ENCODE measurements at regions not wholly inside any gene's neighbourhood (a gene's known extent, or its start where the extent isn't known, plus 50 kb on each side); places are given as distances from the start of the nearest gene placed in this dataset.

DNA sequence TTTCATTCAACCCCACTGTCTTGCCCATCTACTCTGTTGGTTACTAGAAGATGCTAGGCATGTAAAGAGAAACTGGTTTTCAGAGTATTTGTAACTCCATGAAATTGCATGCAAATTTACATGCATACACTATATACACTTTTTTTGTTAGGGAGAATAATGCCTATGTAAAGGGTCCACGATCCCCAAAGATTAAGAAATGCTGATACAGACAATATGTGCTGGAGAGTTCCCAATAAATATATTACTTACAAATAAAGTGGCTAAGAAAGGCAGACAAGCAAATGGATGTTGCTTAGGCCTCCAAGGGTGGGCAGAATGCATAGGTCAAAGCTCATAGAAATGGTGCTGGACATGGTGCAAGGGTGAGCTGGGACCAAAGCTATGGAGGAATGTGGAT is 109.6 kb upstream of the NHSL1 start:
- DNase-seq (ENCODE audit: low read depth), result no peak

- DNase-seq (ENCODE audit: low read depth), result no peak
These were observed 110.6 kb upstream of the NHSL1 start for GRCh38 chr6:138609801-138610430.

DNA sequence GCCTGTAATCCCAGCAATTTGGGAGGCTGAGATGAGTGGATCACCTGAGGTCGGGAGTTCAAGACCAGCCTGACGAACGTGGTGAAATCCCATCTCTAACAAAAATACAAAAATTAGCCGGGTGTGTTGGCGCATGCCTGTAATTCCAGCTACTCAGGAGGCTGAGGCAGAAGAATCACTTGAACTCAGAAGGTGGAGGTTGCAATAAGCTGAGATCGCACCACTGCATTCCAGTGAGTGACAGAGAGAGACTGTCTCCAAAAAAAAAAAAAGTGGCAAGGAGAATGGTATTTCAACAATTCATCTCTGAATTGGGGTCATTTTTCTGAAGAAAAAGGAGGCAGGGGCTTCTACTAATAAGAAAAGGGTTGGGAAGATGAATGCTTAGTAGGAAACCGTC is 111.5 kb upstream of the NHSL1 start:
- no peak for DNase-seq (ENCODE audit: low read depth)

- DNase-seq (ENCODE audit: low read depth), result no peak
These were observed 114.9 kb upstream of the NHSL1 start for GRCh38 chr6:138614151-138614550.

DNA sequence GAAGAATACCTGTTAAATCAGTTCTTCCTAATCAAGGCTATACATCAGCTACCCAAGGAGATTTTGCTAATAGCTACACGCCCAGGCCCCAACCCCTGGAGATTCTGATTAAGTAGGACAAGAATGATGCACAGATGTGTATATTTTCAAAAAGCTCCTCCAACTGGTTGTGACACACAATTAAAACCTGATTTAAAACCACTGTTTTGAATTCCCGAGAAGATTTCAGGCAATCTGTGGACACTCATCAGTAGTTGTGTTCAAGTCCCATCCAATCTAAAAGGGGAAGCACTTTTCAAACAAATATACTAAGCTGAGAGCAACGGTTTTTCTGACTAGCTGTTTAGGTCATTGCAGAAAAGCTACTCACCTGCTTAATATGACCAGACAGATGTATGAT is 118.9 kb upstream of the NHSL1 start:
- DNase-seq (ENCODE audit: low read depth), result no peak

- DNase-seq (ENCODE audit: low read depth), result no peak
These were observed 121.3 kb upstream of the NHSL1 start for GRCh38 chr6:138620630-138621029.

DNA sequence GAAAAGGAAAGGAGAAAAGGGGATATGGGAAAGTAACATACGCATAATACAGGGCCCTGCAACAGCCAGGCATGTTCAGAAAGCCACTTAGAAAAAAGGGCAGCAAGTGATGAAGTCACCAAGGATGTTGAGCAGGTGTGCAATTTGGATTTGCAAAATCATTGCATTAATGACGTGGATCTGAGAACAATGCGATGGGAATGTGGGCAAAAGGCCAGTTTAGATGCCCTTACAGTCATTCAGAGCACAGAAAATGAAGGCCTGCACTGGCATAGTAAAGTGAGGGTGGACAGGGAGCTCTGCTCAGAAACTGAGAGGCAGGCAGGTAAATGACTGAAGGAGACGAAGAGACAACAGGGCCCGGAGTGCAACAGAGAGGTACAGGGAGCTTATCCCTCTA is 123.7 kb upstream of the NHSL1 start:
- DNase-seq (ENCODE audit: low read depth), result no peak

GRCh38 chr6:138631566-138631965 is 132.3 kb upstream of the NHSL1 start:
- DNase-seq (ENCODE audit: low read depth), result no peak

DNA sequence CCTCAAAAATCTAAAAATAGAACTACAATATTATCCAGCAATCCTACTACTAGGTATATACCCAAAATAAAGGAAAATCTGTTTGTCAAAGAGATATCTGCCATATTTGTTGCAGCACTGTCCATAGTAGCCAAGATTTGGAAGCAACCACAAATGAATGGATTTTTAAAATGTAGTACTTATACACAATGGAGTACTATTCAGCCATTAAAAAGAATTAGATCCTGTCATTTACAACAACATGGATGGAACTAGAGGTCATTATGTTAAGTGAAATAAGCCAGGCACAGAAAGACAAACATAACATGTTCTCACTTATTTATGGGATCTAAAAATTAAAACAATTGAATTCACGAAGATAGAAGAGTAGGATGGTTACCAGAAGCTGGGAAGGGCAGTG is 135.7 kb upstream of the CCDC28A start:
- no peak for DNase-seq (ENCODE audit: low read depth)

DNA sequence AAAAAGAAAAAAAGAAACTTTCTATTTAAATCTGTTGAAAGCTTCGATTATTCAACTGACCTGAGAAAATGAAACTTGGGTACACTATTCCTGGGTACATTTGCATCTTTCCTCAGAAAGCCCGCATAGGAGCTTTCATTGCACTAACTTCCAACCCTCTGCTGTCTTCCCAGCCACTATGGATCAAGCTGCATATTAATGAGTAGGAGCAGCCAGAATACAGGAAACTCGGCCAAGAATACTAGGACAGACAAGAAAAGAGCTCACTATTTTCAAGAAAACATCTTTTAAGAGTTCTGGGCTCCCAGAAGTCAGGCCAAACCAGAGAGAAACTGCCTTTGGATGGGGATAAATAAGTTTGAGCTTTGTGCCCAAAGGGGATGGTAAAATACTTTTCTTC is 135.0 kb upstream of the CCDC28A start:
- no peak for DNase-seq (ENCODE audit: low read depth)

DNA sequence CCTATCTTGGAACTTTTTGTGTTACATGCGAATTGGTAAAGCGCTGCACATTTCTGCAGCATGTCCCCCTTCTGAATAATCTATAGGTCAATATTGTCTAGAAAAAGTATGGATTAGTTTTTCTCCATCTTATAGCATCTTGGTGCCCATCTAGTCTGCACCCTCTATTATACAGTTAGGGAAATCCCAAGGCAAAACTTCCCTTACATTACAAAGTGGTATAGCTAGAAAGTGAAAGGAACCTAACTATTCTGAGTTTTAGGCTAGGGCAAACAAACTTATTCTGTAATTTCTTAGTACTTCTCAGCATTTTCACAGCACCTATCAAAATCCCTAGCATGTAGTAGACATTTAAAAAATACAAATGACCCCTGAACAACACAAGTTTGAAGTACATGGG is 133.5 kb upstream of the CCDC28A start:
- DNase-seq (ENCODE audit: low read depth), result no peak

DNA sequence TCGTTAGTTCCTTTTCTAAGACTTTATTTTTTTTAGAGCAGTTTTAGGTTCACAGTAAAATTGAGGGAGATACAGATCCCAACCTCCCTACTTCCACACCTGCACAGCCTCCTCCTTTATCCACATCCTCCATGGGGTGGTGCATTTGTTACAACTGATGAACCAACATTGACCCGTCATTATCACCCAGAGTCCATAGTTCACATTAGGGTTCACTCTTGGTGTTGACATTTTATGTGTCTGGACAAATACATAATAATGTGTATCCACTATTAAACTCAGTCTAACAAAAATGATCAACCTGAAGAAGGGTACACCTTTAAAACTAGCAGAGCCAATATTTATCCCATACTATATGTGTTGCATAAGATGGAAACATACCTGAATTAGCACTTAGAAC is 130.4 kb upstream of the CCDC28A start:
- no peak for DNase-seq (ENCODE audit: low read depth)

- DNase-seq (ENCODE audit: low read depth), result no peak
These were observed 127.5 kb upstream of the CCDC28A start for GRCh38 chr6:138645976-138646640.

DNA sequence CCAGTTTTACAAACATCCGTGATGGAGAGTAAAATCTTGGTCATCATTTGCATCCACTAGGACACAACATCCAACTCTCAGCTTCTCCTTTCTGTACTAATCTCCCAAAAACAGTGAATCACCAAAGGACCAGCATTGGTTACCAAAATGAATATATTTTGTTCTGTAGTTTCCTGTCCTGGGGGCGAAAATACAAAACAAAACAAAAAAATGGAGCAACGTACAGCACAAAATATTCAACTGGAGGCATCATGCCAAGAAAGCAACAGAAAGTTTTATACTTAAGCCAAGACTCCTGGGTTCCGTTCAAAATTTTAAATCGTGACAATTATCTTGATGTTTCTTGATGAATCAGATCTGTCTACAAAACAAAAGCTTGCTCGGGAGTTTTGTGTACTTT is 126.6 kb upstream of the CCDC28A start:
- no peak for DNase-seq (ENCODE audit: low read depth)

- no peak for DNase-seq (ENCODE audit: low read depth)
These were observed 125.4 kb upstream of the CCDC28A start for GRCh38 chr6:138648127-138648526.

DNA sequence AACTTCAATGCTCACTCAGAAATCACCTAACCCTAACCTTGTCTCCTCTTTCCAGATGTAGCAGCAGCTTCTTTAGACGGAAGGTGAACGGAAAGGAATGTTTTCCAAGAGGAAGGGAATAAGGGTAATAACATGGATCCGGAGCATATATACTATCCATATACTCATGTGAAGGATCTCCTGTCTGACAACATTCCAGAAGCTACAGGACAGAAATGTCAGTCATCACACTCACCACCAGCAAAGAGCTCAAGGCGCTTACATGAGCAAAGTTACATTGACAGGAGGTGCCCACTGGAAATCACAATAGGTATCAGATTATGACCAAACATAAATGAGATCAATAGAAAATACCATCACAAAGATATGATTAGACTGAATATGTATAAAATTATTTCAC is 122.1 kb upstream of the CCDC28A start:
- DNase-seq (ENCODE audit: low read depth), result no peak

- no peak for DNase-seq (ENCODE audit: low read depth)
These were observed 120.7 kb upstream of the CCDC28A start for GRCh38 chr6:138652824-138653223.

GRCh38 chr6:138653435-138653834 is 120.1 kb upstream of the CCDC28A start:
- DNase-seq (ENCODE audit: low read depth), result no peak

DNA sequence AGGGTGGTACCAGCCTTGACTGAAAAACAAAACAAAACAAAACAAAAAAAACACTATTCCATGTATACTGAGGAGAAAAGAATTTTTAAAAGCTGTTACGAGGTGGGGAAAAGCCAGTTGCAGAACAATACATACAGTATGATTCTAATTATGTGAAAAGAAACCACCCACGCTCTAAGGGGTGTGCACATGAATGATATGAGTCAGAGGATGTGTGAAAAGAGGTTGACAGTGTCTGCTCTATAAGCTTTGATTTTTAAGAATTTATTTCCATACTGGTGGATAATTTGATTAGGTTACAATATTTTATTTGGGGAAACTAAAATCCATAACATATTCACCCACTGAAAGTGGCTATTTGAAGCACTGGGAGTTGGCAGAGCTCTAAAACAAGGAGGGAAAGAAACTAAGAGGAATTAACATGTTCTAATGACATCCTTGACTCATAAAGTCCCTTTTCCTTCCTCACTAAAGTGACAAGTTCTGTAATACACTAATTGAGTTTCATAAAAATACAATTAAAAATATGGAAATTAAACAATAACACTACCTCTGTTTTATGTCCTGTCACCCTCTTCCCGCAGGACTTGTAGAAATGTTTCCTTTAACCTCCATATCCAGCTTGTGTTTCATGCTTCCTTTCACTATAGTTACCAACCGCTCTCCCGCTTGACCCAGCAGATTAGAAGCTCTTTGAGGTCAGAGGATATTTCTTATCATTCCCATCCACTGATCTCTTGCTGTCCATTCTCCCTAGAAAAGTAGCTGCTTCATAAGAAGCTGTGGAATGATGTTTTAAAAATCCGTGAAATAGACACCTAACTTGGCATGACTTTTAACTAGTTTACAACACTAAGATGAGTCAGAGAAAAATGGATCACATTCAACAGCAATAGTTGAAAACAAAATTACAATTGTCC is 118.6 kb upstream of the CCDC28A start:
- no peak for DNase-seq (ENCODE audit: low read depth)

GRCh38 chr6:138655828-138656227 is 117.7 kb upstream of the CCDC28A start:
- no peak for DNase-seq (ENCODE audit: low read depth)

DNA sequence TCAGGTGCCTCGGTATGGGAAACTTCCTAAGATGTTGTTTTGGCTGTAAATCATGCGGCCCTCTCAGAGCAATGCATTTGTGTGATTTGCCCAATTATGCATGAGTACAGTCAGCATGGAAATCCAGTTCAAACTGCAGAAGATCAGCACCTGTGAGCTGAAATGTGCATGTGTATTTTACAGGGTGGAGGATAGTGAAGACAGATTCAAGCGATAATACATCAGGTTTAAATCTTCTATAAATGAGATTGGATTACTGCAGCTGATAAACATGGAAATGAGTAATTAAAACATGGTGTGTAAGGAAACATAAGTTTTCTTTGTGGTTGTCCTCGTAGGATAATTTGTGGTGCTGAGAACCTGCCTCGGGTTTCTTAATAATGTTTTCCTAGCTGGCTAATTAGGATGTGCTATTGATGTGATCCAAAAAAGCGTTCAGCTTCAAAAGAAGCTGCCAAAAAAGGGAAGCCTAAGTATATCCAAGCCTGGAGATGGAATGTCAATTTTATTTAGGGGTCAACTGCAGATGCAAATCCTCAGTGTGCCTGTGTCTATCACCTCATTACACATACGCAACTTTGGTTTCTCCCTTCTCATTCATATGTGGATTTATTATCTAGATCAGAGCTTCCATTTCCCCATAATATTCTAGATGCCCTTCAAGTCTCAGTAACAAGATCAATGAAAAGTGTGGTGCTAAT is 117.1 kb upstream of the CCDC28A start:
- no peak for DNase-seq (ENCODE audit: low read depth)

DNA sequence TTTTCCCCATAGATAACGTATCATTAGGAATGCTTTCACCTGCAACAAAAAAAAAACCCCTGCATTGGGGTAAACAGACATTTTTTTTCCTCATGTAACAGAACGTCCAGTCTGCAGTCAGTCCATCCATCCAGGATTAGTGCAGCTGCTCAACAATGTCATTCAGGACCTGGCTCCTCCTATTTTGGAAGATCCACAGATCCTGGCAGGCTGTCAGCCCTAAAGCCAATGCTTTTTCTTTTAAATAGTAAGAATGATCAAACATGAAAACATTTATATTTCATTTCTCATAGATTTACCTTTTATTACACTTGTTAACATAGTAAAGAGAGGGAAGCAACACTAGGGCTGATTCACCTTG is 116.5 kb upstream of the CCDC28A start:
- no peak for DNase-seq (ENCODE audit: low read depth)

- DNase-seq (ENCODE audit: low read depth), result no peak
These were observed 113.6 kb upstream of the CCDC28A start for GRCh38 chr6:138659998-138660397.
